NCI-H1694 treated with DMSO at 0.1 percent for 48 hours (cell line): ENCODE measurements at regions not wholly inside any gene's neighbourhood (a gene's known extent, or its start where the extent isn't known, plus 50 kb on each side); places are given as distances from the start of the nearest gene placed in this dataset.
"Not testable (repeated sequence)": the region's sequence is repeated elsewhere in the genome, so short reads cannot be mapped to it uniquely, and the experiment has no call there.

Experiments
- DNase-seq: peaks from one replicate; lab custom pipeline; 2025; lab: John Stamatoyannopoulos, UW

- no peak for DNase-seq
These were observed 162.9 kb downstream of the TRIB2 start for GRCh38 chr2:12879649-12880048.

GRCh38 chr2:12881952-12882351 lies 165.2 kb downstream of the TRIB2 start:
- peak; percentile 19 for DNase-seq

- DNase-seq: no peak
These were observed 165.7 kb downstream of the TRIB2 start for GRCh38 chr2:12882393-12882792.

- DNase-seq: no peak
These were observed 167.2 kb downstream of the TRIB2 start for GRCh38 chr2:12883906-12884305.

- DNase-seq: no peak
These were observed 168.1 kb downstream of the TRIB2 start for GRCh38 chr2:12884713-12885282.

GRCh38 chr2:12890066-12890465 lies 173.3 kb downstream of the TRIB2 start:
- DNase-seq: no peak

- no peak for DNase-seq
These were observed 173.8 kb downstream of the TRIB2 start for GRCh38 chr2:12890481-12890991.

GRCh38 chr2:12895017-12895416 lies 178.3 kb downstream of the TRIB2 start:
- DNase-seq: no peak

- no peak for DNase-seq
These were observed 179.7 kb downstream of the TRIB2 start for GRCh38 chr2:12896318-12896982.

- DNase-seq: no peak
These were observed 180.4 kb downstream of the TRIB2 start for GRCh38 chr2:12897181-12897580.

GRCh38 chr2:12903272-12903671 lies 186.5 kb downstream of the TRIB2 start:
- no peak for DNase-seq

GRCh38 chr2:12910431-12910830 lies 193.7 kb downstream of the TRIB2 start:
- DNase-seq: no peak

GRCh38 chr2:12915787-12916186 lies 199.1 kb downstream of the TRIB2 start:
- no peak for DNase-seq

GRCh38 chr2:12918138-12918834 lies 201.6 kb downstream of the TRIB2 start:
- no peak for DNase-seq

GRCh38 chr2:12918835-12919445 lies 202.2 kb downstream of the TRIB2 start:
- no peak for DNase-seq

- DNase-seq: no peak
These were observed 204.6 kb downstream of the TRIB2 start for GRCh38 chr2:12921321-12921720.

- no peak for DNase-seq
These were observed 207.3 kb downstream of the TRIB2 start for GRCh38 chr2:12923907-12924610.

GRCh38 chr2:12926641-12927040 lies 209.9 kb downstream of the TRIB2 start:
- not testable (repeated sequence) for DNase-seq

GRCh38 chr2:12928197-12928774 lies 211.6 kb downstream of the TRIB2 start:
- peak; percentile 52 for DNase-seq

- DNase-seq: no peak
These were observed 212.2 kb downstream of the TRIB2 start for GRCh38 chr2:12928775-12929401.

- DNase-seq: no peak
These were observed 213.0 kb downstream of the TRIB2 start for GRCh38 chr2:12929758-12930157.
